HS-27A (cell line): ENCODE measurements at regions not wholly inside any gene's neighbourhood (a gene's known extent, or its start where the extent isn't known, plus 50 kb on each side); places are given as distances from the start of the nearest gene placed in this dataset.
A peak's percentile ranks its signal among the peaks of the same experiment; 100 is the strongest.

ENCODE experiments used
- DNase-seq: peaks from one replicate; pipeline ENCODE4 v3.0.0-alpha.2; 2012; ENCODE audit warnings: low read depth, missing footprints

DNA sequence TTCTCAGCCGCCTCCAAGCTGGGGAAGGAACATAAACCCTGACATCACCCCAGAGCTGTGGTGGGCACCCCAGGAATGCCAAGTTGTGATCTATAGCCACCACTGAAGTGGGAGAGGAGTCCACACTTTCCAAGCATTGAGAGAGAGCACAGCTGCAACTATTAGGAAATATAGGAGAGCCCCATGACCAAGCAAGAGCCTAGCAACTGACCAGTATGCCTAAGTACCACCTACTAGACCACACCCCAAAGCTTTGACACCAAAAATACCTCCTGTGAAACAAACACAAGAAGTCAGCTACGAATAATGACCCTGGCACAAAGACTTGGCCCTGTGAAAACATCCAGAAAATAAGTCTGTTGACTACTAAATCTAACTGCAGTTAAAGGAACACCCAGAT lies 804.1 kb upstream of the IGFBP3 start:
- no peak for DNase-seq

DNA sequence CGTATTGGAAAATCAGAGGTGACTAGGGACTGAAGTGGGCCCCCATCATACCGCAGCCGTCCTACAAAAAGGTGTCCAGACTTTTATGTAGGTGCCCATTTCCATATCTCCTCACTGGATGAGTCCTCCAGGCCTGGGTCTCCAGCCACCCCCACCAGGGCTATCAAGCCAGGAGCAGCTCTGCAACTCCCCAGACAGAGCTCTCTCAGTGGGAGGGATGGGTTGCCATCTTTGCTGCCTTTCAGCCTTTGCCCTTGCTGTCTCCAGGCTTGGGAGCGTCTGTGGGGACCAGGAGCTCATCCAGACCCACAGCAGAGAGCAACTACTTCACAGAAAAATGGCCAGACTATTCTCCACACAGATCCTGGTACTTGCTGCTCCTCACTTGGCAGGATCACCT lies 802.7 kb upstream of the IGFBP3 start:
- no peak for DNase-seq

DNA sequence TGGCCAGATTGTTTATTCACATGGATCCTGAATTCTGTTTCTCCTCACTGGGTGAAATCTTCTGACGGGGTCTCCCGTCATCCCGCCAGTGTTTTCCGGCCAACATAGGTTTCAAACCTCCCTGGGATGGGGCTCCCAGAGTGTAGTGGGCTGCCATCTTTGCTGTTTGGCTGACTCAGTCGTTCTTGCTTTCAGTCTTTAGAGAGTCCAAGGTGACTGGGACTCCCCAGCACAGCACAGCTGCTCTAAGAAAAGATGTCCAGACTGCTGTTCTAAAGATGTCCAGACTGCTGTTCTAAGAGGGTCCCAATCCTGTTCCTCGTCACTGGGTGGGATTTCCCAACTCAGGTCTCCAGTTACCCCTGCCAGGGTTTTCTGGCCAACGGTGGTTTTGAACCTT lies 801.9 kb upstream of the IGFBP3 start:
- DNase-seq = no peak

DNA sequence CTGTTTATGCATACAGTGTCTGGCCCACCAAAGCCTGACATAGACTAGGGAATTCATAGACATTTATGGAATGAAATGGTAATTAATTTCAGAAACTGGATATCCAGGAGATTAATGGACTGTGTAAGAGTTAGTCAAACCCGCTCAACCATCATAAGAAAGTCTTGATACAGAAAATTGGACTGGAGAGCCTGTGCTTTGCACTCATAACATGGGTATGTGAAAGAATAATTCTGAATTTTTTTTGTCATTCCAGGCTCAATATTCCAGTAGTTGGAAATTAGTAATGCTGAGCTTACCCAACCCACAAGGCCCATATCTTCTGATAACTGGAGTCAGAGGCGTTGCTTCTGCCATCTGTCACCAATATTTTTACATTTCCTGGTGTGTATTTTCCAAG lies 799.7 kb upstream of the IGFBP3 start:
- DNase-seq = no peak

DNA sequence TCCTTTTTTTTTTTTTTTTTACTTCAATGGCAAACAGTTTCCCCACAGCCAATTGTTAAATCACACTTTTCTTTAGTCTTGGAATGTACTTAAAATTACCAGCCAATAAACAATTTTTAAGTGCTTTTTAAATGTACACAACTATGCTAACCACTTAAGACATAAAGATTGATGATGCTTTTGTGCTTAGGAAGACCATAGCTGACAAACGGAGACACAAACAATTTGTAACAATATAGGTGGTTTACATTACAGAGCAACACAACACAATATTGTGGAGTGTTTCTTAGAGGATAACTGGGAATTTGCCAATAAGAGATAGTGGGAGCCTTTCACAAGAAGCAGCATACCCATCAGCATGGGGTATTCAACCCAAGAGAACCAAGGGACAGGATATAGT lies 798.5 kb upstream of the IGFBP3 start:
- no peak for DNase-seq

DNA sequence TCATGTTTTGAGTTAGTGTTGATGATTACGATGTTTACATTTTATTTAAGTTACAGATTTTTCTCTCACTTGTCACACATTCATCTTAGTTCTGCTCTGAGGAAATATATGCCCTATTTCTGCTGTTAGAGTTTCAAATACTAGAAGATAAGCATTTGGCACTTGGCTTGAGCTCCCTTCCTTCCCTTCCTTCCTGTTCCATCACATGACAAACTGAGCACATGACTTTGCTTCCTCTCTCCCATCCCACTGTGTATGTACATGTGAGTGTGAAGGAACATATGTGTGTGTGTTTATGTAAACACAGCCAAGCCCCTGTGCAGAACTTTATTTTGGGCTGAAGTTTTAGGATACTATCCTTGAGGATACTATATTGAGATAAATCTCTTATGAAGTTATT lies 795.9 kb upstream of the IGFBP3 start:
- no peak for DNase-seq

DNA sequence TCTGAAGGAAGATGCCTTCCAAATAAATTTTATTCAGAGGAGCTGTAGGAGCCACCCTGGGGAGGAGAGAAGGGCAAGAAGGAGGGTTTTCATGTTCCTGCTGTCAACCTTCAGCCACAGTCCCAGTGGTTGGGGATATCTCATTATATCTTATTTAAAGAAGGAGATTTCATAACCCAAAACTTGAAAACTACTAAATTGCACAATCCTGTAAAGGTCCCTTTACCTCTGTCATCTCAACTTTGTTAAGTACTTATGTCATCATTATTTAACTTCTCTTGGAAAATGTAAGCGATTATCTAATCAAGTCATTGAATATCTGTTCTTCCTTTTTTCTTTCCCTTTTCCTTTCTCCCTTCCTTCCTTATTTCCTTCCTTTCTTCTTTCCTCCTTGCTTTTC lies 794.5 kb upstream of the IGFBP3 start:
- DNase-seq = no peak

DNA sequence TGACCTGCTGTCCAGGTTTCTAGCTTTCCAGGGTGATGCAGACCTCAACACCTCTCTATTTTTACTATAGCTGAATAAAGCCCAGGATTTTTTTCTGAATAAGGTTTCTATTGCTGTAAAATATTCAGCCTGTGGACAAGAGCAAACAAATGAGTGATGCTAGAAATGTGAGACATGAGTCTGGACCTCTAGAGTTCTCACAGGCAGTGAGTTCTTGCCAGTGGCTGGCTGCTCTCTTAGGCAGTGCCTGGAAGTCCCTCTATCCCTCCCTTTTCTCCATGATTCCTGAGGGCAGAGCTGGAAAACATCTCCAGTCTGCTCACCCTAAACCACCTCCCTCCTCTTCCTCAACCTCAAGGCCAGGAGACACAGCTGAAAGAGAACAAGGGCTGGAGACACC lies 793.8 kb upstream of the IGFBP3 start:
- no peak for DNase-seq

DNA sequence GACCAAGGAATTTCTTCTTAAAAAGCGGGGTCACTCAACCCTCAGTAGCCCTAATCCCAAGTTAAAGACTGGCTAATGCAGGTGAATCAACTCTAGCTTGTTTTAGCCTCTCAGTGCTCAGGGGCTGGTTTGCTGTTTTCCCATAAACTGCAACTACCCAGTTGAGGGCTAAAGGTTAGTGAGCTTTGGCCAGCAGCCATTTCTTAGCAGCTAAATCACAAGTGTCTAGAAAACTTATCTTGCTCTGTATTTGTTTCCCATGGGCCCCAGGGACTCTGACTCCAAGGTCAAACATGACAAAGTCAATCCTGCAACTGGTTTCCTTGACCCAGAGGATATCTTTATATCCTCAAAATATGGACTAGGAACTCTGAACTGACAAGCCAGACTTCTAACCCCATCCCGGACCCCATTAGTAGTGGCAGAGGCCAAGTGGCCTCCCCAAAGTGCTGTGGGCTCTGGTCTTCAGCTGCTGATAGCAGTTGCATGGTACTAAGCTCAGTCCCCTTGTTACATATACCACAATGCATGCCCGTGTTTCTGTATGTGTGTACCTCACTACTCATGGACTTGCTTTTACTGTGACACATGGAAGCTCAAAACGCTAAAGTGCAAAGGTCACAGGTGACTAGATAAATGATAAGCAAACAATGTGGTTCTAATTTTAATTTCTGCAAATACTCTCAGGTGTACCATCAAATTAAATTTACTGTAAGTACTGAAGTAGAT lies 793.0 kb upstream of the IGFBP3 start:
- DNase-seq = no peak

DNA sequence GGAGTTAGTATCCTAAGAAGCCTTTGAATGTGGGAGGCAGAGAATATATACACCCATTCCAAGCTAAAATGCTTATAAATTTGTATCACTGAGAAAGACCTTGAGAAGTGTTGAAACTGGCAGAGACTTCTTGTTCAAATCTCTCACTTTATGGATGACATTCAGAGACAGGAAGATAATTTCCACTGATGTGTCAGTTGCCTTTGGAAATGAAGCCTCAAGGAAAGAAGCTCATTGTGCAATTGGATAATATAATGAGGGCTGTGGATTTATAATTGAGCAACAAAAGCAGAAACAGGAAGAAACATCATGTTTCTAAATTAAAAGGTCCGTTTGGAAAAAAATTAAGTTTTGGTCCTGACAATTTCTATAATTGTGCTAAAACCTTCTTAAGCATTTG lies 789.9 kb upstream of the IGFBP3 start:
- no peak for DNase-seq

DNA sequence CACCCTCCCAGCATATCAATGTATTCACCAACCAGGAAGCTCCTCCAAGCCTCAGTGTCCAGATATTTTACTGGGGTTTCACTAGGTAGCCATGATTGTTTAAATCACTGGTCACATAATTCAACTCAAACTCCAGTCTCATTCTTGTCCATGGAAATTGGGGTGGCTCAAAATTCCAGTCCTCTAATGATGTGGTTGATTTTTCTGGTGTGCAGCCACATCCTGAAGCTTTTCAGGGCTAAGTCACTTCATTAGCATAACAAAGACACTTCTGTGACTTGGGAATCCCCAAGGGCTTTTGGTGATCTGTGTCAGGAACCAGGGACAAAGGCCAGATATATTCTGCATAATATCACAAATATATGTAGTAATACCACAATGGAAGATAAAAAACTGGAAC lies 786.9 kb upstream of the IGFBP3 start:
- no peak for DNase-seq

DNA sequence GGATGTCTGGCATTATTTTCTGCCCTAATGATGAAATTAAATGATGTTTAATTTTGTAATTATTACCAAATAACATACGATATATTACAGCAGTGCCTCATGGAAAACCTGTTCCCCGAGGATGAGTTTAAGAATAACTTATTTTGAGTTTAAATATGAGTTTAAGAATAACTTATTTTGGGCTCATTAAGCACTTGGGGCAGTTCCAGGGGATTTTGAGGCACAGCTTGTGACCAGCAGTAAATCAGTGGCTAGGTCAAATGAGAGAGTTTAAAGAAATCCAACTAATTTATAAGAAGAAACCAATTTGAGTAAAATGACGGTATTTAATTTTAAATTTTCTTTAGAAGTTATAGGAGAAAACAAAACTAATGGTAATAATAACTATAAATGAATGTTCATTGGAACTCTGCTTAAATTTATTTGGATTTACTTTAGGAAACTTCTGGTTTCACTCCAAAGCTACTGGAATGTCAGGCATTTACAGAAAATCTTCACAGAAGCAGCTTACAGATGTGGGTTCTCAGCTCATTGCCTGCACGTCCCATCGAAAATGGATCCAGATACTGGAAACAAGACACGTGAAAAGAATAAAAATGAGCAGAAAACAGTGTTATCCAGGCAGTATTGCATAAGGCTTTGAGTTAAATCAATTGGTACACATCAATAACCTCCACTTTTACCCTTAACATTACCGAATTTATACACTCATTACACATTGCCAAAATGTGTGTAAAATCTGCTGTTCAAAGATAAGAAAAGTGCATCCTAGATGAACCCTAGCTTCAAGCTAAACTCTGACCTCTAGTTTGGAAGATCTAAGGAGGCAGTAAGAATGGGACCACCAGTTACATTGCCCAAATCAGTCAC lies 784.5 kb upstream of the IGFBP3 start:
- DNase-seq = no peak

DNA sequence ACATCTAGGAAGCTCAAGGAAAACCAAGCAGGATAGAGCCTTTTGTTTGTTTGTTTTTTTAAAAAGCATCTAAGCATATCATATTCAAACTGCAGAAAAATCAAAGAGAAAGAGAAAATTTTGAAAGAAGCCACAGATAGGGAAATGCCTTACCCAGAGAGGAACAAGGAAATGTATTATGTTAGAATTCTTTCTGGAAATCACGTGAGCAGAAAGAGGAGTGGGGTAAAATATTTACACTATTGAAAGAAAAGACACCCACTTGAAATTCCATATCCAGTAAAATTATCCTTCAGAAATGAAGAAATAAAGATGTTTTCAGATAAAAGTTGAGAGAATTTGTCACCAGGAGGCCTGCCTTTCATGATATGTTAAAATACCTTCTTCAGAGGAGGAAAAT lies 775.7 kb upstream of the IGFBP3 start:
- no peak for DNase-seq

DNA sequence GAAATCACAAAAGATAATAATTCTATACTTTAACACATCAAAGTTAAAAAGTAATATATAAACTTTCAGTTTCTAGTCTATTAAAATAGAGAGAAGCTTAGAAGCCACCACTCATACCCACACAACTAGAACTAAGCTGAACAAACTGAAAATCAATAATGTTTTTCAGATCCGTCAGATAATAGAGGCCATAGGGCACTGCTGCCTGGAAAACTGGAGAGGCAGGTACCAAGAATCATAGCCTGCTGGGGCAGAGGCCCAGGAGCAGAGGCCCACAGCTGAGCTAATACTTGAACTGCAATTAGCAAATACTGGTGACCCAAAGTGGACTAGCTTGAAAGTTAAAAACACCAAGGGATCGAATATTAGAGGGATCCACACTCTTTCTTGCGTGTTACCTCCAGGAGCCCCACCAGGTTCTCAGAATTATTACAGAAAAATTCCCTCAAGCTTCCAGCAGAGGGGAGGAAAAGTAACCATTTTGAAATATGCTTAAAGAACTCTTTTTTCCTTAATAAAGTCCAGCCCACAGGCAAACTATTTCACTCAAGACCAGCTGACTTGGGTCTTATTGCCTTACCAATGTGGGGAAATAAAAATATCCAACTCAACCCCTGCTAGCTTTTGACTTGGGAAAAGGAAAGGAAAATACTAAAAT lies 774.1 kb upstream of the IGFBP3 start:
- no peak for DNase-seq

DNA sequence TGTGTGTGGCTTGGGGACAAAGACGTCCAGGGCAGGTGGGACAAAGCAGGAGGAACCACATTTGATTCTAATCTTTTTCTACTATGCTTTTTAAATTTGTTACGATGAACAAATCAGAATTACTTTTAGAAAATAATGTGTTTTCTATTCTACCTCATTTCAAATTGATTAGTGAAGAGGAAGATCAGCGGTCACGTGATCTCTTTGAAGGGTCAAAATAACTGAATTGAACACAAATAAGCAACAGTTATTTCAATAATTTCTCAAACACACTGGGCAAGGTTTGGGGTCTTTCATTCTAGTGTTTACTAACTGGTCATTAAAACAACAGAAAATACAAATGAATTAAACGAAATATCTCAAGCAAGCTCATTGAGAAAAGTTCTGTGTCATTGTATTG lies 773.0 kb upstream of the IGFBP3 start:
- DNase-seq = no peak

DNA sequence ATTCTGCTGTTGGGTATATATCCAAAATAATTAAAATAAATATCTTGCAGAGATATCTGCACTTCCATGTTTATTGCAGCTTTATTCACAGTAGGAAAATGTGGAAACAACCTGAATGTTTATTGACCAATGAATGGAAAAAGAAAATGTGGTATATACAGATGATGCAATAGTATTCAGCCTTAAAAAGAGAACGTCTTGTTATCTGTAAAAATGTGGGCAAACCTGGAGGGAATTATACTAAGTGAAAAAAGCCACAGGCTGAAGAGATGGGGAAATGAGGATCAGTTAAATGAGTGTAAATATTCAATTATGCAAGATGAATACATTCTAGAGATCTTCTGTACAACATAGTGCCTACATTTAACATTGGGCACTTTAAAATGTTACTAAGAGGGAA lies 766.1 kb upstream of the IGFBP3 start:
- no peak for DNase-seq

DNA sequence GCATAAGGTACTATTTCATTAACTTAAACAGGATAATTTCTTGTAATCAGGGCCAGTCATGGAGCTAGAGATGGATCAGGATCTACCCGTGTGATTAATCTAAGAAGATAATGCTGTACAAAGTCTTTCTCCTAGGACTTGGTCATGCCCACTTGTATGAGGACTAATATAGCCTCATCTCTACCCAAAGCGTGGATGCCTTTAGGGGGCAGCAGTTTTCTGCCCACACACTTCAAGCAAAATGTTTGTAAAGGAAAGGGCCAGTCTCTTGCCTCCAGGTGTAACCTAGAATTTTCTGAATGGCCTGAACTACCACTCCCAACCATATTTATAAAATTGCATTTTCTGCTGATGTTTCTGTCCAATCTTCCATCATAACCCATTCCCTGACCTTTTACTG lies 764.0 kb upstream of the IGFBP3 start:
- no peak for DNase-seq

DNA sequence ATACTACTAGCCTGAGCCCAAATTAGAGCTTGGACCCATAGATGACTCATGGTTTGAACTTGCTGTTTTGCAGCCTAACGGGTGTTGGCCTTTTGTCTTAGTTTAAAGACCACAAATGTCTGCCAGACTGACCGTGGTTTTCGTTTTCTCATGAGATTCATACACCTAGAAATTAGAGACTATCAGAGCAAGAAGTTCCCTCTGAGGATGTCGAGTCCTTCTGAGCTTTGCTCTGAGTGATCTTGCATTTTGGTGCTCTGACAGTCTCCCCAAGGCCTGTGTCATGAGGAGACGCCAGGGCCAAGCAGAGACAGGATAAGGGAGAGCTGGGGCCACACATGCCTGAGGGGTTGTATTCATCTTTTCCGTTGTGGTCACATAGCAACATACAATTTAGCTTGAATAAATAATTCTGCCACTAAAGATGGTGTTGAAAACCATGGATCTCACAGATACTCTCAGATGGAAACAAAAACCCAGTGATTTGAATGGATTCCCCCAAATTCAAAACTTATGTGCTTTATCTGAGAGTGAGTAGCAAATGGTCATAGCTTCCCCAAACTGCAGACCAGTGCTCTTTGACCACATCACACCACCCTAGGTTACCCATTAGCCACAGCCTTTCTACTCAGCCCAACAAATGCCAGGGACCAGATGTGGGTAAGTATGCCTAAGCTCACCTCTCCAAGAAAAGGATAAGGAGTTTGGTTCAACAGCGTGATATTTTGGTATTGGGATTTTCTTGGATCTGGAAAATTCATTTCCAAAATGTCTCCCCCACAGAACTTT lies 762.0 kb upstream of the IGFBP3 start:
- DNase-seq = peak; percentile 11

DNA sequence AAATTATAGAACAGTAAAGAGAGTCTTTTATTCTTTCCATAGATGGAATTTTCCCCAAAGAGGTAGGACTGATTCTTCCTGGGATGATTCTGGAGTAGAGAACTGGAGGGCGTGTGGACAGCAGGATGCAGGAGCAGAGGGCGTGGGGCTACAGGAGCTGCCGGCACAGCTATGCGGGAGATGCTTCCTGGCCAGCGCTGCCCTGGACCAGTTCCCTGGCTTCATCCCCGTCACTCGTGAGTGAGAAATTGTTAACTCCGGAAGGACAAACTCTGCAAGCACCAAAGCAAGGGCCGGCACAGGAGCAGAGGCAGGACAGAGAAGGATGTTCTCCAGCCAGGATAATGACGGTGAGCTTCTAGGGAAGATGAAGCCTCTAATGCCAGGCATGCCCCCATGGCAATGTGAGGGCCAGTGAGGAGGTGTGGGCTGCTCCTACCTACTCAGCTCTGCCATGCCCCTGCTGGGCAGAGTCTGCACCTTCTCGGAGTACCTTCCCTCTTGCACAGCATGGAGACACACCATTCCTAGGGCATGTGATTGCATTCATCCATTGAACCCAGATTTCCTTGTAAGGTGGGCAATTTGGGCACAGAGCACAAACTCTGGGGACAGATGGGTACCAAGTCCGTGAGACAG lies 760.9 kb upstream of the IGFBP3 start:
- DNase-seq = no peak

DNA sequence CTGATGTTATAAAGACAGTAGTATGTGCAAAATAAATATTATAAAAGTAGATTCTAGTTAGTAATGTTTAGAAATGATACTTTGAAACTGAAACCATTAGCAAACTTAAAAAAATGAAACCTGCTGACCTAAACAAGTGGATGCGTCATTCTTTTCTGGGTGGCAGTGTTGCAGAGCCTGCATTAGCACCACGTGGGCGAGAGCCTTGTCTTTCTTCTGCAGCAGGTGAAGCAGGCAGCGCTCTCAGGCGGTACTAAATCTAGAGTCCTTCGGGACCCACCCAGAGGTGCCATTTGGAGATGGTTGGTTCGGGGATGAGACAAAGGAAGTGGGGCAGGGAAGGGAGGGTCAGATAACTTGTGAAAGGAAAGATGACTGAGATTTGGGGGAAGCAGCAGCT lies 759.1 kb upstream of the IGFBP3 start:
- DNase-seq = no peak

DNA sequence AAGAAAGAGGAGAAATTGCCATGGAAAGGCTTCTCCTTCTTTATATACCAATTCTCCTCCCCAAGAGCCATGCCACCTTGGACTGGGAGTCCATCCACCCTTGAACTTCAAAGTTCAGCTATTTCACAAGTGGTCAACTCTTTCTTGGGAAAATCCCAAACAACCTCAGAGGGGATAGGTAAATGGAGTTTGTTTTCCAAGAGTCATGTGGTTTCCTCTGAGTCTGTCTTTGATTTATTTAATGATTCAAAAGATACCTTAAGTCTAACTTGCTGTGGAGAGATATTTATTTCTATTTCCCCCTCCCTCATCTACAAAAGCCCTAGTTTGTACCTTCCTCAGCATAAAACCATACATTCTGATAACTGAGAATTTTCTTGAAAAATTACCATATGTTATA lies 758.6 kb upstream of the IGFBP3 start:
- DNase-seq = no peak

DNA sequence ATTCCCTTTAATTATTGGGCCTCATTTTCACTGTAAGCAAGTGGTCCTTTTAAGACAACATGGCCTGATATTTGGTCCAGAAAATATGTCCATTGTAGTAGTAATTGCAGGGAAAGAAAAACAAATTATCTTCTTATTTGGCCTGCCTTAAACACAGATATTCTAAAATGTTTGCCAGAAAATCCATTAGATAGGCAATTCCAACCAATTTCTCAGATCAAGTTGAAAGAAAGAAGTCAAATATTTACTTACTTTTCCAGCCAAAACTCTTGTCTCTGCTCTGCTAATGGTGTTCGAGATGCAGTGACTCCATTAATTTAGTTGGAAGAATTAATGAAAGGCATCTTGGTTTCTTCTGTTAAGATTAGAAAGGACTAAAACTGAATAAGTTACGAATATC lies 757.3 kb upstream of the IGFBP3 start:
- DNase-seq = no peak
